ENCODE measurements at regions not wholly inside any gene's neighbourhood (a gene's known extent, or its start where the extent isn't known, plus 50 kb on each side); places are given as distances from the start of the nearest gene placed in this dataset.

DNA sequence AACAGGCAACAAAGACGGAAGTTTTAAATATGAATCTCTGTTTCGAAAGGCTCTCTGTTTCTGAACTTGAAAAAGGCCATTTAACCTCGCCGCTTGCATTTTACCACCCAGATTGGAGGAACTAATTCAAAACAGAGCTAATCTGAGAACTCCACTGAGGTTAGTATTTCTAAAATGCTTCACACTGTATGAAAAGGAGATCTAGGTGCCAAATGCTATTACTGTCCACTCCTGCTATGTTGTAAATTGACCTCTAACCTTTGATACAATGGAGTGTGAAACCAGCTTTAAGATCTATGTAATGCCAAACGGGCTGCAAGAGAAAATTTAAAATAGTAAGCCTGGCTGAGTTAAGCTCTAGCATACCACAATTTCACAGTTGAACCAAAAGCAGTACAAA lies 364.5 kb downstream of the IRS1 start:
- no peak overlapping the region for H3K4me3 ChIP-seq
- H3K36me3 ChIP-seq: no peaks in the 10 kb centered on the region
- TF ChIP-seq POLR2AphosphoS5 (IDR thresholded peaks at IDR 0.05): no peak
- TF ChIP-seq, protein P1, sequence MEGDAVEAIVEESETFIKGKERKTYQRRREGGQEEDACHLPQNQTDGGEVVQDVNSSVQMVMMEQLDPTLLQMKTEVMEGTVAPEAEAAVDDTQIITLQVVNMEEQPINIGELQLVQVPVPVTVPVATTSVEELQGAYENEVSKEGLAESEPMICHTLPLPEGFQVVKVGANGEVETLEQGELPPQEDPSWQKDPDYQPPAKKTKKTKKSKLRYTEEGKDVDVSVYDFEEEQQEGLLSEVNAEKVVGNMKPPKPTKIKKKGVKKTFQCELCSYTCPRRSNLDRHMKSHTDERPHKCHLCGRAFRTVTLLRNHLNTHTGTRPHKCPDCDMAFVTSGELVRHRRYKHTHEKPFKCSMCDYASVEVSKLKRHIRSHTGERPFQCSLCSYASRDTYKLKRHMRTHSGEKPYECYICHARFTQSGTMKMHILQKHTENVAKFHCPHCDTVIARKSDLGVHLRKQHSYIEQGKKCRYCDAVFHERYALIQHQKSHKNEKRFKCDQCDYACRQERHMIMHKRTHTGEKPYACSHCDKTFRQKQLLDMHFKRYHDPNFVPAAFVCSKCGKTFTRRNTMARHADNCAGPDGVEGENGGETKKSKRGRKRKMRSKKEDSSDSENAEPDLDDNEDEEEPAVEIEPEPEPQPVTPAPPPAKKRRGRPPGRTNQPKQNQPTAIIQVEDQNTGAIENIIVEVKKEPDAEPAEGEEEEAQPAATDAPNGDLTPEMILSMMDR (IDR thresholded peaks at IDR 0.05): no peak
- no peak for TF ChIP-seq POLR2A (IDR thresholded peaks at IDR 0.05)
- no peak for DNase-seq (ENCODE audit: low spot score)
- no peaks in the 10 kb centered on the region for H3K4me1 ChIP-seq (replicated peaks)
- no peaks in the 10 kb centered on the region for H3K27me3 ChIP-seq (replicated peaks; ENCODE audit: insufficient read depth)
- intact Hi-C loops (cut with DNase I): no loop called here
- 76% methylated on average over 5 of the region's 5 CpGs for WGBS
- no peaks in the 10 kb centered on the region for H3K9me3 ChIP-seq
- no peak overlapping the region for H3K27ac ChIP-seq

DNA sequence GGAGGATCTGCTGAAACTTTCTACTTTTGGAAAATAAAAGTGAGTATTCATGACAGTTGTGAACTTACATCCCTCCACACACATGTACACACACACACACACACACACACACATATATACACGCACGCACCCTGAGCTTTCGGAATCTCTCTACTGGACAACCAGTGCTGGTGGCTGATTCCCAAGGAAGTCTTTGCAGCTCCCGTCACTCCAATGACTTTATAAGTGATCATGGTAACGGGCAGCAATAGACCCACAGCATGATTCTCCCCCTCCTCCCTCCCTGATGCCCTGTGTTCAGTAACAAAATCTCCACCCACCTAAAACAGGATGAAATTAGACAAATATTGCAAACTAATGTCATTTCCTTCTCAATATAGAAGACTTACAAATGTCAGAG lies 364.9 kb downstream of the IRS1 start:
- Histone ChIP-seq H3K9me3 (no peaks in the 10 kb centered on the region), H3K36me3 (no peaks in the 10 kb centered on the region), H3K4me3 (no peak overlapping the region), H3K4me1 (replicated peaks) (no peaks in the 10 kb centered on the region), H3K27me3 (replicated peaks; ENCODE audit: insufficient read depth) (no peaks in the 10 kb centered on the region), H3K27ac (no peak overlapping the region)
- intact Hi-C loops (cut with DNase I): no loop called here
- TF ChIP-seq POLR2A (IDR thresholded peaks at IDR 0.05) (no peak), POLR2AphosphoS5 (IDR thresholded peaks at IDR 0.05) (no peak)
- TF ChIP-seq, protein P1 (IDR thresholded peaks at IDR 0.05): no peak
- WGBS: 77% methylated on average over 5 of the region's 5 CpGs
- DNase-seq (ENCODE audit: low spot score): no peak

GRCh38 chr2:226431288-226431948 lies 368.2 kb downstream of the IRS1 start:
- Histone ChIP-seq H3K4me1 (replicated peaks) (no peaks in the 10 kb centered on the region), H3K36me3 (no peaks in the 10 kb centered on the region), H3K27me3 (replicated peaks; ENCODE audit: insufficient read depth) (no peaks in the 10 kb centered on the region), H3K27ac (no peak overlapping the region), H3K4me3 (no peak overlapping the region), H3K9me3 (no peaks in the 10 kb centered on the region)
- 39% methylated on average over 2 of the region's 2 CpGs for WGBS
- intact Hi-C loops (cut with DNase I): no loop called here
- no peak for DNase-seq (ENCODE audit: low spot score)
- TF ChIP-seq, protein P1 (IDR thresholded peaks at IDR 0.05): no peak
- no peak for TF ChIP-seq POLR2A (IDR thresholded peaks at IDR 0.05)
- no peak for TF ChIP-seq POLR2AphosphoS5 (IDR thresholded peaks at IDR 0.05)

DNA sequence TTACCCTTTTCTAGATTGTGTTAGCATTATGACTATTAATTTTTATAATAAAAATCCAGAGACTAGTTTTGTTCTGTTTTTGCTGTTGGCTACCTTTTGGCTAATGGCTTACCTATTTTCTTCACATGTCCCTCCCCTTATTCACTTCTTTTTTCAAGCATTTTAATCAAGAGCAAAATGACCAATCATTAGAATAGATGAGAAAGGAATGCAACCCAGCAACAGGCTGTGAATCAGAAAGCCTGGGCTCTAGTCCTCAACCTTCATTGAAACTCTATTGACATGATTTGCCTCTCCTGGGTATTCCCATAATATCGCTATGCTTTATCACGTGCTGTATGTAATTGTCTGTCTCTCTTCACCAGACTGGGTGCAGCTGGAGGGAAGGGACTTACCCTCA lies 370.1 kb downstream of the IRS1 start:
- Histone ChIP-seq H3K36me3 (no peaks in the 10 kb centered on the region), H3K4me3 (no peak overlapping the region), H3K4me1 (replicated peaks) (no peaks in the 10 kb centered on the region), H3K9me3 (no peaks in the 10 kb centered on the region), H3K27ac (no peak overlapping the region), H3K27me3 (replicated peaks; ENCODE audit: insufficient read depth) (no peaks in the 10 kb centered on the region)
- intact Hi-C loops (cut with DNase I): no loop called here
- DNase-seq (ENCODE audit: low spot score): no peak
- TF ChIP-seq, protein P1 (IDR thresholded peaks at IDR 0.05): no peak
- TF ChIP-seq POLR2A (IDR thresholded peaks at IDR 0.05) (no peak), POLR2AphosphoS5 (IDR thresholded peaks at IDR 0.05) (no peak)
- WGBS: 96% methylated on average over 2 of the region's 2 CpGs

DNA sequence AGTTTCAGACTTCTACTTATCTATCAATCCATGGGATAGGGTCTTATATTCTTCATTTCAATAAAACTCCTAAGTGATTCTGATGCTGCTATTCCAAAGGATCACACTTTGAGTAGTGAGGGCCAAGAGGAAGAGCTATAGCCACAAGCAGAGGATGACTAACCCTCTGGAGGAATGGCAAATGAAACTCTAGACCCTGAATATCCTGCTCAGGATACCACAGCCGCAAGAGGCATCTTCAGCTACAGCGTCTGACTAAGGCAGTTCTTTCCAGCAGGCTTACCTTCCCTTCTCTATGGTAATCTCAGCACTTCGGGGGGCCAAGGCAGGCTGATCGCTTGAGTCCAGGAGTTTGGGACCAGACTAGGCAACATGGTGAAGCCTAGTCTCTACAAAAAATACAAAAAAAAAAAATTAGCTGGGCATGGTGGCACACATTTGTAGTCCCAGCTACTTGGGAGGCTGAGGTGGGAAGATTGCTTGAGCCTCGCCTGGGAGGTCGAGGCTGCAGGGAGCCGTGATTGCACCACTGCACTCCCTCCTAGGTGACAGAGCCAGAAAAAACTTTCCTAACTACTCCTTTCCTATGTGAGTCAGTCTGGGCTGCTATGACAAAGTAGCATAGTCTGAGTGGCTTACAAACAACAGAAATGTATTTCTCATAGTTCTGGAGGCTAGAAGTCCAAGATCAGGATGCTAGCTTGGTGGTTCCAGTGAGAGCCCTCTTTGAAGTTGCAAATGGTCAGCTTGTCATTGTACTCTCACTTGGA lies 371.9 kb downstream of the IRS1 start:
- Histone ChIP-seq H3K4me3 (no peak overlapping the region), H3K36me3 (no peaks in the 10 kb centered on the region), H3K27me3 (replicated peaks; ENCODE audit: insufficient read depth) (no peaks in the 10 kb centered on the region), H3K27ac (no peak overlapping the region), H3K4me1 (replicated peaks) (peaks cover 3% of the 10 kb centered on the region), H3K9me3 (no peaks in the 10 kb centered on the region)
- no peak for TF ChIP-seq POLR2AphosphoS5 (IDR thresholded peaks at IDR 0.05)
- no peak for TF ChIP-seq POLR2A (IDR thresholded peaks at IDR 0.05)
- TF ChIP-seq, protein P1 (IDR thresholded peaks at IDR 0.05): no peak
- 91% methylated on average over 7 of the region's 7 CpGs for WGBS
- intact Hi-C loops (cut with DNase I): no loop called here
- DNase-seq (ENCODE audit: low spot score): no peak
